ENCODE measurements at regions not wholly inside any gene's neighbourhood (a gene's known extent, or its start where the extent isn't known, plus 50 kb on each side); places are given as distances from the start of the nearest gene placed in this dataset.

DNA sequence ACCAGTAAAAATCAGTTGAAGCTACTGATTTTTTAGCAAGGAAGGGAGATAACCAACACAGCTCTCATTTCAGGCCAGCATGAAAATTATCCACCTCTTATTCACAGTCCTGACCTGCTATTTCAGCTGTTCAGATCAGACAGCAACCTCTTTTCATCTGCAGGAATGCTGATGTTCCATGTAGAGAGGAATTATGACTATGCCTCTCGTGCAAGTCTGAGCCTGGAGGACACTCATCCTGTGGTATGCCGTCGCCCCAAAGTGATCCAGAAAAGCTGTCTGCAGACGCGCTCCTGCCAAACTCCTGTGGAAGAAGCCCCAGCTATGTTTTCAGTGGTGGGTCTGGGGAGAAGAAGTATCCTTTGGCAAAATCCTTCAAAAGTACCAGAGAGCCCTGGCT, 563.5 kb upstream of the SLITRK1 start:
- no peak for DNase-seq (ENCODE audit: low read depth)

- no peak for DNase-seq (ENCODE audit: low read depth)
Measured at GRCh38 chr13:84443463-84443862, 561.2 kb upstream of the SLITRK1 start.

DNA sequence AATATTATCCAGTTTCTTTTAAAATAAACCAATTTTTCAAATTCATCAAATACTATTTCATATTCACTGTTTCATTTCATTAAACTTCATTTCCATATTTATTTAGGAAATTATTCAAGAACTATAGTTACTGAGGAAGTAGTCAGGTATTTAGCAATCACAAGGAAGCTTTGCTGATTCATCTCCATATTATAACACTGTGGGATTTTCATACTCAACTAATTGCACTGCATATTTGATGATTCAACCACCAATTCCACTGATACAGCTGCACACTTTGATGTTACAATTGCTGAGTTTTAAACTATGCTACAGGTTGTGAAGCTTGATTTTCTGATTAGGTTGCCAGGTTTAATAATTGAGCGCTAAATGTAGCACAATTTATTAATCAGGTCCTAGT, 556.8 kb upstream of the SLITRK1 start:
- no peak for DNase-seq (ENCODE audit: low read depth)

DNA sequence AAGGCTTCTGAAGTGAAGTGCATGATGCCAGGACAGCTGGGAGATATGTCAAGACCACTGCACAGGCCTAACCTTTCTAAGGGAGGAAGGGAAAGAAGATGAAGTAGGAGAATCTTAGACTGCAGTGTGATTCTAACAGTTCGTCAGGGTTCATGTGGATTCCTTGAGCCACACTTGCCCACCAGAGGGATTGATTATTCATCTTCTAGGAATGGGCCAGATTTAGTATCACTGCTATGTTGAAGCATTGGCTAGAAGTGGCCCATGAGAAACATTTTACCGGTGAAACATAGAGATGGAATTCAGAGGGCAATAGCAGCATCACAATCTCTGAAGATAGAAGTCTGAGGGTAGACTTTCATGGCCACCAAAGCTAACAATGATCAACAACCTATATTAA, 550.8 kb upstream of the SLITRK1 start:
- no peak for DNase-seq (ENCODE audit: low read depth)

DNA sequence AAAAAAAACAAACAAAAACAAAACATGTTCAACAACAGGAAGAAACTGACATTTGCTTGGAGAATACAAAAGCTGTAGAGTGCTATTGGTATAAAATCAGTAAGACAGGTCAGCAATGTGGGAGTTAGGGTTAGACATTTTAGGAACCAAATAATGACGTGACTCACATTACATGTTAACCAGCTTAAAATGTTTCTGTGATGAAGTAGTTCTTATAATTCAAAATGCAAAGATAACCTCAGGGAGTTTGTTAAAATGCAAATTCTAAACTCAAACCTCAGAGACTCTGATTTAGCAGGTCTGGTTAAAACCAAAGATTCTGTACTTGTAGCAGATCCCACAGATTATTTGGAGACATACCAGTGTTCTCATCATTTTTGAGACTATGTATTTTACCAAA, 549.4 kb upstream of the SLITRK1 start:
- no peak for DNase-seq (ENCODE audit: low read depth)

GRCh38 chr13:84430446-84430845, 548.2 kb upstream of the SLITRK1 start:
- DNase-seq (ENCODE audit: low read depth) = no peak

GRCh38 chr13:84430015-84430414, 547.7 kb upstream of the SLITRK1 start:
- no peak for DNase-seq (ENCODE audit: low read depth)

GRCh38 chr13:84418041-84418440, 535.8 kb upstream of the SLITRK1 start:
- DNase-seq (ENCODE audit: low read depth) = no peak

GRCh38 chr13:84417416-84417815, 535.1 kb upstream of the SLITRK1 start:
- no peak for DNase-seq (ENCODE audit: low read depth)

- no peak for DNase-seq (ENCODE audit: low read depth)
Measured at GRCh38 chr13:84413016-84413415, 530.7 kb upstream of the SLITRK1 start.

- no peak for DNase-seq (ENCODE audit: low read depth)
Measured at GRCh38 chr13:84405286-84405685, 523.0 kb upstream of the SLITRK1 start.

- DNase-seq (ENCODE audit: low read depth) = no peak
Measured at GRCh38 chr13:84400706-84401105, 518.4 kb upstream of the SLITRK1 start.

DNA sequence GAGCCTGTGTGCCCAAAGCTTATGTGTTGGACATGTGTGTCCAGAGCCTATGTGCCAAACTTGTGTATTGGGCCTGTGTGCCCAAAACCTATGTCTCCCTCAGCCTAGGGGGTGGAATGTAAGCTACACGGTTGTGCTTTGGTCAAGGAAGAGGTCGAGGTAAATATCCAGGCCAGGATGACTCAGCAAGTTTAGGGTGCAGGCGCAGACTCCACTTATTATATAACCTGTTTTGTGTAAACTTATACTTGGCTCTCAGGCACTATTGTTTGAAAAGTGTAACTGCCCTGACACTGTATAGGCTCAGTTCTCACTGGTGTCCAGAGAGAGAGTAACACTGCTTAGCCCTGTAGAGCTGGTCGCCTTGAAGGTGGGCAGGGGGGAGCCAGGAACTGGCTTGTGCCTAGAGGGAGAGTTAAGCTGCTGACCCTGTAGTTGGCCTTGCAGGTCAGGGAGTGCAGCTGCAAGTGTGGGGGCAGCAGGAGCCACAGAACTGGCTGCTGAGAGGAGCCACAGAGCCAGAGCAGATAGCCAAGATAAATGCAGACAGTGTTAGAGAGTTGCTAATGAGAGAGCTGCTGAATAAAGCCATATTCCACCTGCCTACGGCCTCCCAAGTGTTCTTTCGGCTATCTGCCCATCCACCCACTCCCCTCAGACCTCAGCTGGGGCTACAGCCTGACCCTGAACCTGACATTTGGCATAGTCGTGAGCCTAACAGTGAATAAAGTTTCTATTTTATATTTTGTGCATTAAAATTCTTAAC, 517.2 kb upstream of the SLITRK1 start:
- no peak for DNase-seq (ENCODE audit: low read depth)

DNA sequence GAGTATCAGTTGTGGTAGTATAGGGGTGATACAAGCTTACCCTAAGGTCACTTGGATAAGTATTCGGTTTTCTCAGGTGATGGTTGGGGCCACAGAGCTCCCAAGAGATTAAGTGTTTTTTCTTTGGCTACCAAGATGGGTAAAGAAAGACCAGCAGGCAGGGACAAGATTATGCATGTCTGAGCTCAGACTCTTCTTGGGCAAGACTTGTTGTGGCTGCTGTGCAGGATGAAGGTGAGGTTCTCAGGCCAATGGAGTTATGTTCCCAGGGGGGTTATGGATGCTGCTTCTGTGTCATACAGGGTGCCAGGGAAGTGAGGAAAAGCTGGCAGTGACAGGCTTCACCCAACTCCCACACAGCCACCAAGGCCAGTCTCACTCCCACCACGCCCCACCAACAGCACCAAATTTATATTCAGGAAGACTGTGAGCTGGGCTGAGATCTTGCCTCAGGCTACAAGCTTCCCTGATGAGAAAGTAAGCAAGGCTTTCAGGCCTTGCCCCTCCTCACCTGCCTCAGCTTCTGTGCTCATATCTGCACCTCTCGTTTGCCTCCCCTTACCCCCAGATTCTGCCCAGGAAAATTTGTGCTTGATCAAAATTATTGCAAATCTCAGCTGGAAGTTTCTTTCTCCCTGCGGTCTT, 511.8 kb upstream of the SLITRK1 start:
- no peak for DNase-seq (ENCODE audit: low read depth)

DNA sequence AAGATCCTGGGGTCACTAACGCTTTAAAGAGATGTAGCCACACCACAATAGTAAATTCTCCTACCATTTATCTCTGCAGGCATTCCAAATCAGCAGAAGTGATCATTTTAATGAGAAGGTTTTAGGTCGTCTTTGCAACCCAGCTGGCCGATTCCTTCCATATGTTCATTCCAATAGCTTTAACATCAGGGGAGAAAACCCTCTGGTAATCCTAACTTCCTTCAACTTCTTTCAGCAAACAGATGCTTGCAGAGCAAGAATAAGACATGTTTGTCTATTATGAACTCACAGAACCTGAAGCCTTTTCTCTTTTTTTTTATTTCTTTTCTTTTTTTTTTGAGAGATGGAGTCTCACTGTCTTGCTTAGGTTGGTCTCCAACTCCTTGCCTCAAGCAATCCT, 498.6 kb upstream of the SLITRK1 start:
- DNase-seq (ENCODE audit: low read depth) = no peak

DNA sequence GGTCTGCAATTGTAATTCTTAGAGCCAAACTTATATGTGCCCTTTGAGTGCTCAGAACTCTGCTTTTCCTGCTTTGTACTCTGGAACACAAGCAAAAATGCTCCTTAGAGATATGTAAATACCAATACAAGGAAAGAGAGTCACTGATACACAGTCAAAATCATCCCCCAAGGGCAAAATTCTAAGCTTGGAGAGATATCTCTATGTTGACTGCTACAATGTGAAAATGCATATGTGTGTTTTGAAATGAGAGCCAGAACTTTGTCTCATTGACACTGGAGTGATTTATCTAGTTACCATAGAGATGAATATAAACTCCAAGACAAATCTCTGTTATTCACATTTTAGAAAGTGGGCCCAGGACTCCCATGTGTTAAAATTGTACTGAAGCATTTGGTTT, 494.8 kb upstream of the SLITRK1 start:
- no peak for DNase-seq (ENCODE audit: low read depth)

DNA sequence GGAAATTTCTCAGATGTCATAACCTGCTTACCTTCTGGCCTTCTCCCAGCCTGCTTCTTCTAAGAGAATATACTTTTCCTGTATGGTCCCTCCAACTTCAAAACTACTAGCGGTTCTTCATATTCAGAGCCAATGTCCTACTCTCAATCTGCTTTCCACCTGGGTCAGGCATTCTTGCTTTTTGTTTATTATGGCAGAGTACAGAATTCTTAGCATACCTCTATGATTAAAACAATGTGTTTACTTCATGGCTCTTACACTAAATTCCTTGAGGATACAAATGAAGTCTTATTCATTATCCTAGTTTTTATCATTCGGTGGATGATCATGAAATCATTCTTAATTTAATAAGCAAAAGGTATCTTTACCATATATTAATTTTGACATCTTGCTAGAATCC, 484.2 kb upstream of the SLITRK1 start:
- no peak for DNase-seq (ENCODE audit: low read depth)

DNA sequence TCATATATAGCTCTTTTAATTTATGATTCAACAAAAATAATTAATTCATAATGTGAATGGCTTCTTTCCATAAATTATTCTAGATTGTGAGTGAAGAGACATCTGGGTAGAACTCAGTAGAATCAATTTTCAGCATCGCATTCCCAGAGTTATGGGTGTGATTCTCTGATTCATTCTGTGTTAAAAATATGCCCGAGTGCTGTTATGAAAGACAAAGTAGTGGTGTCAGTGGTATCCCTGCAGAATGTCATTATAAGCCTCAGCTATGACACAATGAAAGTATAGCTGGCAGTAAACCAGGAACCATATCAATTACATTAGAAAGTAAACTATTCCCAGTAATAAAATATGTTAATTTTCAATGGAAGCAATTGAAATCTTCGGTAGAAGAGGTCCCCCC, 480.5 kb upstream of the SLITRK1 start:
- no peak for DNase-seq (ENCODE audit: low read depth)

- DNase-seq (ENCODE audit: low read depth) = no peak
Measured at GRCh38 chr13:84360822-84361221, 478.5 kb upstream of the SLITRK1 start.

- no peak for DNase-seq (ENCODE audit: low read depth)
Measured at GRCh38 chr13:84358601-84359000, 476.3 kb upstream of the SLITRK1 start.

- DNase-seq (ENCODE audit: low read depth) = no peak
Measured at GRCh38 chr13:84352946-84353345, 470.7 kb upstream of the SLITRK1 start.

DNA sequence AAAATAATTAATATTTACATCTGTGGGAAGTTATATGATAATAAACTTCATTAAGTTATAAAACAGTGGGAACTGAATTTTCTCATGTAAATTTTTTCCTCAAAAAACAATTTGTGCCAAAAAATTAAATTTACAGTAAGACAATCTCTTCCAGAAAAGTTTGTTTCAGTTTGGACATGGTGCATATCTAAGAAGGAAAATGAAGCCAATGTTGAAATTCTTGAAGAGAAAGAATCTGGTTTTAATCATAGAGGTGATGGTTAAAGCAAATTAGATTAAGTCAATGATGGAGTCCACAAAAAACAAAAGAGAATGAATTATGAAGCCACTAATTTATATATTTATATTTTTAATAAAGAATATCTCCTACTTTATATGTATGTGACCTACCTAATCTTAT, 457.2 kb upstream of the SLITRK1 start:
- no peak for DNase-seq (ENCODE audit: low read depth)

DNA sequence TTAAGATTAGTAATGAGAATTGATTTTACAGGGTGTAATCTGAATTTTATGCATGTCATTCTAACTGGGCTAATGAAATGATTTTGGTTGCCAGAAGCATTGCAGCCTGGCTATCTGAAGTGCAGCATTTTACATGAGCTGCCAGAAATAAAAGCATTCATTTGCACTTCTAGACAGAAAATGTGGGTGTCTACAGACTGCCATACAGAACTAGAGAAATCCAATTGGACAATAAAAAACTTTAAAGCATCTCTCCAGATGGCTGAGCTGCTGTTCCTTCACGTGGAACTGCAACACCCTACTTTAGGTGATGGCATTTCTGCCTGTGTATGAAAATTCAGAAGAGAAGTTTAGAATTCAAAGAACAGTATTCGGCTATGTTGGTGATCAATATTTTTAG, 450.1 kb upstream of the SLITRK1 start:
- DNase-seq (ENCODE audit: low read depth) = no peak

DNA sequence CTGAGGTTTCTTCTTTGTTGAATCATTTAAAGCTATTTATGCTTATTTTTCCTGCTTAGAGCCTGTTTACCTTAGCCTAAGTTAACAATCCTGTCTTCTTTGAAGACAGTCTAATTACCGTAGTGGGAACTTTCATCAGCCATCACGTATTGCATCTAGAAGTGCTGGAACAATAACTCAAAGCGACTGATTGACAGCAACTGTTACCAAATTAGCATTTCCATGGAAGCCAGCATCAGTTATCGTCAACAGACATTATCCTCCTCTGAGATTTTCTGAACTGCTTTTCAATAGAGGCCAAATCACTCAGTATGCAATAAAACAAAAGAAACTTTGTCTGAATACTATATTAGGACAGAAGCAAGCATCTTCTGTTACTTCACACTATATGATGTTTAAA, 433.3 kb upstream of the SLITRK1 start:
- DNase-seq (ENCODE audit: low read depth) = no peak

Measured in activated T-helper 1 cell treated with Interleukin-2 at 50 U/mL for 16 hours (primary cell).